Panc1 (cell line): ENCODE measurements at regions not wholly inside any gene's neighbourhood (a gene's known extent, or its start where the extent isn't known, plus 50 kb on each side); places are given as distances from the start of the nearest gene placed in this dataset.

Source experiments
- ATAC-seq: fragments of 200-7000 bp; cut with Tn5 transposase; 2 replicates; pipeline ENCODE4 v1.9.1; 2020; ENCODE audit warnings: mild to moderate bottlenecking, moderate library complexity
- BruUV-seq: library from RNA; stranded (reverse); fragments of 400-500 nt; replicated peaks from 2 replicates; lab custom pipeline; 2021; lab: Mats Ljungman, UMichigan
- CTCF ChIA-PET: fragments of 300-600 bp; sonication (Branson Sonifier 250); formaldehyde crosslinking; loops from one replicate; lab custom pipeline; 2022; ENCODE audit warnings: antibody characterized with exemption; lab: Charles Lee
- POLR2A ChIA-PET: fragments of 300-600 bp; sonication (Branson Sonifier 250); formaldehyde crosslinking; loops from one replicate; lab custom pipeline; 2022; ENCODE audit warnings: antibody characterized with exemption; lab: Charles Lee
- DNase-seq: peaks from one replicate; pipeline ENCODE4 v3.0.0-alpha.2; 2010; ENCODE audit warnings: low read depth, low spot score
- H3K27ac ChIP-seq: 2 replicates; pipeline ENCODE4 v1.5.1; 2011; ENCODE audit warnings: mild to moderate bottlenecking, low read length, inconsistent platforms
- H3K27me3 ChIP-seq: fragments of 200-500 bp; sonication (Bioruptor generic); 2 replicates; pipeline ENCODE4 v1.6.0; 2014; ENCODE audit warnings: low read length, inconsistent platforms; ENCODE audit not compliant: control insufficient read depth, insufficient read depth
- H3K36me3 ChIP-seq: fragments of 200-500 bp; sonication (Bioruptor generic); 2 replicates; pipeline ENCODE4 v1.5.1; 2014; ENCODE audit warnings: inconsistent platforms, mild to moderate bottlenecking, low read length, moderate library complexity; ENCODE audit not compliant: control insufficient read depth, insufficient read depth
- H3K4me1 ChIP-seq: 2 replicates; pipeline ENCODE4 v1.5.1; 2011; ENCODE audit warnings: inconsistent platforms, mild to moderate bottlenecking, low read length, moderate library complexity; ENCODE audit not compliant: control insufficient read depth, insufficient read depth
- H3K4me3 ChIP-seq, 2 experiments: 2 replicates each; pipeline ENCODE4 v1.5.1; 2011 to 2012; ENCODE audit warnings: low read depth in 2 of 2, low read length in 2 of 2, mild to moderate bottlenecking in 2 of 2, inconsistent platforms in 1 of 2, moderate library complexity in 1 of 2
- H3K9me3 ChIP-seq: fragments of 200-500 bp; sonication (Bioruptor generic); 2 replicates; pipeline ENCODE4 v1.5.1; 2014; ENCODE audit warnings: low read depth, mild to moderate bottlenecking, inconsistent platforms, low read length, moderate library complexity; ENCODE audit not compliant: control insufficient read depth, insufficient read depth
- POLR2AphosphoS5 ChIP-seq: IDR thresholded peaks from 2 replicates; pipeline ENCODE4 v1.6.1; 2012; ENCODE audit warnings: mild to moderate bottlenecking, low read depth, low read length, moderate library complexity
- REST ChIP-seq, 2 experiments: IDR thresholded peaks; 2 replicates each; pipeline ENCODE4 v1.6.1; 2011 to 2012; ENCODE audit warnings: low read depth in 2 of 2, control low read depth in 1 of 2, low read length in 1 of 2, mild to moderate bottlenecking in 1 of 2, moderate library complexity in 1 of 2; ENCODE audit not compliant: insufficient read depth in 1 of 2
- SIN3A ChIP-seq: IDR thresholded peaks from 2 replicates; pipeline ENCODE4 v1.6.1; 2012; ENCODE audit warnings: low read depth, mild to moderate bottlenecking, low read length, moderate library complexity, borderline replicate concordance; ENCODE audit not compliant: insufficient read depth
- TCF7L2 ChIP-seq: IDR thresholded peaks from 2 replicates; pipeline ENCODE4 v1.6.1; 2011; ENCODE audit warnings: mild to moderate bottlenecking, low read depth, low read length, inconsistent platforms
- in situ Hi-C: cut with HindIII; loops from 2 replicates; pipeline ENCODE4 v1.10.0; 2016; ENCODE audit warnings: low sequenced_read_pairs, low pct_unique_long_range_greater_than_20kb
- intact Hi-C: fragments of 100-400 bp; cut with micrococcal nuclease; formaldehyde crosslinking; loops from one replicate; pipeline ENCODE4 v1.10.0; 2022; ENCODE audit not compliant: unreplicated experiment
- TF ChIP-seq, protein P1 (sequence below): fragments of 450-650 bp; IDR thresholded peaks from 2 replicates; pipeline ENCODE4 v1.5.1; 2017; ENCODE audit warnings: mild to moderate bottlenecking

DNA sequence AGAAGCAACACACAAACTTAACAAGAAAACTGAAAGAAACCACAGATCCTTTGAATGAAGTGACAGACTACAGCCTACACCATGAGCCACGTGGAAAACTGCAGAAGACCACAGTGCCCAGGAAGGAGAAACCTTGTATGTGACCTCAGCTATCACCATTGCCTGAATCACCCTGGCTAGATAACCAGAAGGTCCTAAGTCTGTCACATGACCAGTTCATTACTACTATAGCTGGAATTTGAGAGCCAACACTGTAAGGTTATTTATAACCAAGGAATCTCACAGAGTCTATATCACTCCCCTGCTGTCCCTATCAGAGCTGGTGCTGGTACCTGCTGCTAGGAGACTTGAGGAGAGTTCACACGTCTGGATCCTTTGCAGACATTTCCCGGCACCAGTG, 90.3 kb upstream of the FBXL17 start:
- no peak for TF ChIP-seq REST (IDR thresholded peaks at IDR 0.05; ENCODE audit: insufficient read depth in 1 of 2, low read depth in 2 of 2, low read length in 1 of 2)
- no peak for TF ChIP-seq POLR2AphosphoS5
- no peak for TF ChIP-seq TCF7L2
- TF ChIP-seq SIN3A, result no peak
- TF ChIP-seq, protein P1, sequence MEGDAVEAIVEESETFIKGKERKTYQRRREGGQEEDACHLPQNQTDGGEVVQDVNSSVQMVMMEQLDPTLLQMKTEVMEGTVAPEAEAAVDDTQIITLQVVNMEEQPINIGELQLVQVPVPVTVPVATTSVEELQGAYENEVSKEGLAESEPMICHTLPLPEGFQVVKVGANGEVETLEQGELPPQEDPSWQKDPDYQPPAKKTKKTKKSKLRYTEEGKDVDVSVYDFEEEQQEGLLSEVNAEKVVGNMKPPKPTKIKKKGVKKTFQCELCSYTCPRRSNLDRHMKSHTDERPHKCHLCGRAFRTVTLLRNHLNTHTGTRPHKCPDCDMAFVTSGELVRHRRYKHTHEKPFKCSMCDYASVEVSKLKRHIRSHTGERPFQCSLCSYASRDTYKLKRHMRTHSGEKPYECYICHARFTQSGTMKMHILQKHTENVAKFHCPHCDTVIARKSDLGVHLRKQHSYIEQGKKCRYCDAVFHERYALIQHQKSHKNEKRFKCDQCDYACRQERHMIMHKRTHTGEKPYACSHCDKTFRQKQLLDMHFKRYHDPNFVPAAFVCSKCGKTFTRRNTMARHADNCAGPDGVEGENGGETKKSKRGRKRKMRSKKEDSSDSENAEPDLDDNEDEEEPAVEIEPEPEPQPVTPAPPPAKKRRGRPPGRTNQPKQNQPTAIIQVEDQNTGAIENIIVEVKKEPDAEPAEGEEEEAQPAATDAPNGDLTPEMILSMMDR, result no peak
- in situ Hi-C loops, result no loop called here

DNA sequence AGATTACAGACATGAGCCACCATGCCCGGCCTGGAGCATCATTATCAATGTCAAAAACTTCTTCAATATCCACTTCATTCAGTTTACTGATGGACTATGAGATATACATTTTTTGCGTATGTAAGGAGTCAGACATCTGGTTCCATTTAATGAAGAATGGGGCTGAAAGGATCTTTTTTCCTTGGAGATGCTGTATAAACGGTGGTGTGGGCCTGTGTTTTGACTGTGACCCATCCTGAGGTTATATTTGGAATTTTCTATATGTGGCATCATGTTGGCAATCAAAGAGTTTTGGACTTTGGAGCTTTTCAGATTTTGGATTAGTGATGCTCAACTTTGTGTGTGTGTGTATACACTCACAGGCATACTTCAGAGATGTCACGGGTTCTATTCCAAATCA, 85.7 kb upstream of the FBXL17 start:
- DNase-seq (no peak), ATAC-seq (no peak)
- Histone ChIP-seq H3K36me3 (no peaks in the 10 kb centered on the region), H3K27me3 (no peaks in the 10 kb centered on the region), H3K4me3 (no peak overlapping the region), H3K9me3 (no peaks in the 10 kb centered on the region), H3K4me1 (no peaks in the 10 kb centered on the region), H3K27ac (no peak overlapping the region)
- BruUV-seq, result no TSS peak
- no peak for TF ChIP-seq REST (IDR thresholded peaks at IDR 0.05; ENCODE audit: insufficient read depth in 1 of 2, low read depth in 2 of 2, low read length in 1 of 2)
- TF ChIP-seq TCF7L2, result no peak
- no peak for TF ChIP-seq SIN3A
- TF ChIP-seq, protein P1, result no peak
- TF ChIP-seq POLR2AphosphoS5, result no peak
- in situ Hi-C loops (no loop called here), intact Hi-C loops (no loop called here)
- ChIA-PET CTCF (no interaction called here), POLR2A (no interaction called here)

More for the DNA sequence above, 90.3 kb upstream of the FBXL17 start:
- H3K27me3 ChIP-seq, result no peaks in the 10 kb centered on the region
- POLR2A ChIA-PET, result no interaction called here
- H3K4me3 ChIP-seq, result no peak overlapping the region
- H3K27ac ChIP-seq, result no peak overlapping the region
- DNase-seq (no peak), ATAC-seq (no peak)
- H3K36me3 ChIP-seq, result no peaks in the 10 kb centered on the region
- CTCF ChIA-PET, result no interaction called here
- no TSS peak for BruUV-seq
- H3K9me3 ChIP-seq, result no peaks in the 10 kb centered on the region
- intact Hi-C loops, result no loop called here
- H3K4me1 ChIP-seq, result no peaks in the 10 kb centered on the region
